CD4-positive, alpha-beta T cell treated with Interleukin-15 for 1 hour (primary cell): ENCODE measurements at regions not wholly inside any gene's neighbourhood (a gene's known extent, or its start where the extent isn't known, plus 50 kb on each side); places are given as distances from the start of the nearest gene placed in this dataset.
"Not testable (repeated sequence)": the region's sequence is repeated elsewhere in the genome, so short reads cannot be mapped to it uniquely, and the experiment has no call there.

ENCODE experiments used
- DNase-seq: peaks from one replicate; pipeline ENCODE4 v3.0.0-alpha.2; 2020

- DNase-seq = no peak
Observed at GRCh38 chr10:29229258-29229705, 59.6 kb upstream of the LYZL1 start.

GRCh38 chr10:29236910-29237309 lies 52.0 kb upstream of the LYZL1 start:
- not testable (repeated sequence) for DNase-seq

- DNase-seq = no peak
Observed at GRCh38 chr10:29237786-29238185, 51.1 kb upstream of the LYZL1 start.

- DNase-seq = no peak
Observed at GRCh38 chr10:29238523-29239135, 50.2 kb upstream of the LYZL1 start.
